ENCODE measurements at regions not wholly inside any gene's neighbourhood (a gene's known extent, or its start where the extent isn't known, plus 50 kb on each side); places are given as distances from the start of the nearest gene placed in this dataset.

DNA sequence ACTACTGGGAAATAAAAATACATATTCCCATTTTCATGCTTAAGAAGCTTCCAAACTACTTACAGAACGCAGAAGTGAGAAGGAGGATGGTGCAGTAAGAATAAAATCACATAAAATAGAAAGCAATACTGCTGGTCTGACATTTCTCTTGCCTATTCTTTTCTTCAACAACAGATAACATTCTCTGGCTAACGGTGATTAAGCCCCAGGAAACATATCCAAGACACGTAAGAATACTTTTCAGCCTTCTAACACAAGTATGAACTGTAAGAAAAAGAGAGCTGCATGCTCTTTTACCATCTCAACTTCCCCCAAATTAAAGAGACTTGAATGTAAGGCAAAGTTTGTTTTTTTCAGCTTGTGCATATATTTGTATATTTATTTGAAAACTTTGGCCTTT is 156.1 kb upstream of the TARS1 start:
- peak; percentile 22 for DNase-seq (ENCODE audit: low read depth, low spot score)

- no peak for DNase-seq (ENCODE audit: low read depth, low spot score)
These were observed 153.5 kb upstream of the TARS1 start for GRCh38 chr5:33287242-33287641.

GRCh38 chr5:33291216-33292000 is 149.4 kb upstream of the TARS1 start:
- no peak for DNase-seq (ENCODE audit: low read depth, low spot score)

DNA sequence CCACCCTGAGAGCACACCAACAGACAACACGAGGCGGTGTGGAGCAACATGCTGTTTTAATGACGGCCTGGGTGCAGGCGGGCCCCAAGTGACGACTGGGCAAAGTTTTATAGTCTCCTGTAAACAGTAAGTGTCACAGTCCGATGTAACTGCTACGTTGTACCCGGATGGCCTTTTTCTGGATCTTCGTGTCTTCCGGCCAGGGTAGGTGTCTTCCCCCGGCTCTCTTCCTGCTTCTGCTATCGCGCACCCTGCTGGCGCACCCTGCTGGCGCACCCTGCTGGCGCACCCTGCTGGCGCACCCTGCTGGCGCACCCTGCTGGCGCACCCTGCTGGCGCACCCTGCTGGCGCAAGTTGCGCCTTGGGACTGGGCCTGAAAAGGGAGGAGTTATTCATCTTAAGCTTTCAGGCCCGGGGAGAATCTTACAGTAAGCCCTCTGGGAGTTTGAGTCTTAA is 143.0 kb upstream of the TARS1 start:
- no peak for DNase-seq (ENCODE audit: low read depth, low spot score)

- DNase-seq (ENCODE audit: low read depth, low spot score) = peak; percentile 69
These were observed 141.1 kb upstream of the TARS1 start for GRCh38 chr5:33299621-33300208.

- DNase-seq (ENCODE audit: low read depth, low spot score) = no peak
These were observed 140.5 kb upstream of the TARS1 start for GRCh38 chr5:33300209-33300742.

- DNase-seq (ENCODE audit: low read depth, low spot score) = no peak
These were observed 137.1 kb upstream of the TARS1 start for GRCh38 chr5:33303579-33304095.

DNA sequence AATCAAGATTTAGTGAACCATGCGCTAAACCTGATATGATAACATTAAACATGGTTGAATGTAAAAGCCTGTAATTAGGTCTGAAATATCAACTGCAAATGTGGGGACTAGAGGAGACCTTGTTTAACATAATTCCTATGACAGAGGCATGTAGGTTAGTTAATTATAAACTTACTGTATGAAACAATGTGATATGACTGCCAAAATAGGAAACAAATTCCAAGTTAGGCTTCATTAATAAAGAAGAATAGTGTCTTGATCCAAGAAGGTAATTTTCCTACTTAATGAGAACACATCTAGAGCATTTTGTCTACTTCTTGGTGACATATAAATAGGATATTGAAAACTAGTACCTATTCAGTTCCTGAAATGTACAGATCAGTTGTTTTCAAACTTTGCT is 136.2 kb upstream of the TARS1 start:
- DNase-seq (ENCODE audit: low read depth, low spot score) = no peak

DNA sequence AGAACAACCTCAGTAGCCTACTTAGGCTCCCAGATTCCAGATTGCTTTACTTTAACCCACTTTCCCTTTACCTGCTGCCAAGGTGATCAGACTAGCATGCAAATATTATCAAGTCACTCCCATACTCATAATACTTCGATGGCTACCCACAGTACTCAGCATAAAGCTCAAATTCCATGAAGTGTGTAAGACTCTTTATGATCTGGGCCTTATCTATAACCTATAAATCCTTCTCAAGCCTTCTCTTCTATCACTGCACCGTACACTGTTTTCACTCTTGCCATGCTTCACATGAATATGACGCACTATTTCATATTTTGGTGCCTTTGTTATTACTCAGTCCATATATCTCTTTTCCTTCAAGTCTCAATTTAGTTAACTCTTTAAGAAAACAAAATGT is 135.2 kb upstream of the TARS1 start:
- no peak for DNase-seq (ENCODE audit: low read depth, low spot score)

DNA sequence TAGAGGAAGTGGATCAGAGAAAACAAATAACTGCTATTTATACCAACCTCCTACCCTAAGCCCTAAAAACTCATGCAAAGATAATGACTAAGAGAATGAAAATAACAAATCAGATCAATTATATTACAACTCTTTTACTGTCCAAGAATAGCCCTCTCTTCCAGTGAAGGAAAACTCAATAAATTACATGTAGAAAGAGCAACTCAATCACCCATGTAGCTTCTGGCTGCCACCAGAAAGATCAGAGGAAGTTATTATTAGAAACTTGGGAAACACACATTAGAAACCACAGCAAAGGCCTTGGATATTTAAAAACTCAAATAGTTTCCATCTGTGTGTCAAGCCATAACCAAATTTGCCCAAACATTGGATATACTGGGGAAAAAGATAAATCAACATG is 134.0 kb upstream of the TARS1 start:
- DNase-seq (ENCODE audit: low read depth, low spot score) = no peak

GRCh38 chr5:33308586-33308985 is 132.2 kb upstream of the TARS1 start:
- no peak for DNase-seq (ENCODE audit: low read depth, low spot score)

DNA sequence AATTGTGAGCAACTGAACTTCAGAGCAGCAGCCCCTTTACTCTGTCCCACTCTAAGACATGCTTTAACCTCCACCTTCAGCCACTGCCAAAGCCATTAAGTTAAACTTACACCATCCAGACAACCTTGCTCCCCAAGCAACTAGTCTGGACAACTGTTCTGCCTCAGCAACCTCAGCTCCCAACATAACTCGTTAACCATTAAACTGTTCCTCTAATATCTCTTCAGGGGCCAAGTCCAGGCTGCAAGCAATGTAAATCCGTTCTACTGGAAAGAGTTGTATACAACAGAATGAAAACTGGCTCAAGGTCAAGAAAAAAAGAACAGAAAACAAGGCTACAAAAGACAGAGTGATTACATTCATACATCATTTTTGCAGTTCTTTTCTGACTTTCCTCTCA is 131.7 kb upstream of the TARS1 start:
- DNase-seq (ENCODE audit: low read depth, low spot score) = no peak

DNA sequence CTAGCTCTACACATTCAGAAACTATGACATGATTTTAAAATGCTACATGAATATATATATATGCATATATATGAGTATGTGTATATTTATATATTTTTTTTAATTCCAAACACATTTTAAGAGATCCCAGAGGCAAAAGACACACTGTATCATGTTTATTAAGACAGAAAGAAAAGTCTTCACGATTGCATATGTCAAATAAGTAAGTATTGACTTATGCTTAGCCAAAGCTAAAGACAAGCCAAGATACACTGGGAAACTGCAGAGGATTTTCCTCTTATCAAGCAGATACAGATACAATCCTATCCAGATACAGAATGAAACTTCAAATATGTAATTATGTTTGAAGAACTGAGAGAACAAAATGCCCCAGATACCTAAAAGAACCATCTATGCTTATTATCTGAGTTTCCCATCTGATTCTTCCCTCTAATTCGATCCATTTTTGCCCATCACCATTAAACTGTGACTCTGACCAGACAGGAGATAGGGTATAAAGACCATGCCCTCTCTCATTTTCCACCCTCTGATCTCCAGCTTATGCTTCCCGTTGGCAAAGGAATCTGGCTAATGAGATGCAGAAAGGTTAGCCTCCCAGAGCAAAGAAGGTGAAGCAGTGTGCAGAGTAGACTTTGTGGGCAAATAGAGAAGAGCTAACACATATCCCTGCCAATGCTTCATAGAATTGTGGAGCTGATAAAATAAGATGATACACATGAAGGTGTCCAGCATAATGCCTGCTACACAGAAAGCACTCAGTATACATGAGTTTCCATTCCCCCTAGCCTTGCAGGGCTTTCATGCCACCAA is 131.0 kb upstream of the TARS1 start:
- no peak for DNase-seq (ENCODE audit: low read depth, low spot score)

GRCh38 chr5:33310451-33310850 is 130.3 kb upstream of the TARS1 start:
- DNase-seq (ENCODE audit: low read depth, low spot score) = peak; percentile 25

GRCh38 chr5:33311893-33312292 is 128.9 kb upstream of the TARS1 start:
- peak; percentile 71 for DNase-seq (ENCODE audit: low read depth, low spot score)

- DNase-seq (ENCODE audit: low read depth, low spot score) = peak; percentile 75
These were observed 127.9 kb upstream of the TARS1 start for GRCh38 chr5:33312571-33313549.

GRCh38 chr5:33315189-33315588 is 125.6 kb upstream of the TARS1 start:
- DNase-seq (ENCODE audit: low read depth, low spot score) = no peak

DNA sequence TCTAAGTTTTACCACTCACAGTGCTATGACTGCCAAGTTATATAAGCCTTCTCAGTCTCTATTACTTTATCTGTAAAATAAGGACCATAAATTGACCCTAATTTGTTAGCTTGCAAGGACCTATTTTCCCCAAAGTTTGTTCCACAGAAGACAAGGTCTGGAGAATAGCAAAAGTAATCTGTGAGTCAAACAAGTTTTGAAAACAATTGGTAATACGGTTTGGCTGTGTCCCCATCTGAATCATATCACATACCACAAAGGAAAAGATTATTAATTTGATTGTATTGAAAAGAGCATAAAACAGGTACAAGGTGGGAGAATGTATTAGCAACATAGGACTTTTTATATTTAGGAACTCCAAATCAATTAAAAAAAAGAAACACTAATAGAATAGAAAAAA is 124.0 kb upstream of the TARS1 start:
- DNase-seq (ENCODE audit: low read depth, low spot score) = no peak

DNA sequence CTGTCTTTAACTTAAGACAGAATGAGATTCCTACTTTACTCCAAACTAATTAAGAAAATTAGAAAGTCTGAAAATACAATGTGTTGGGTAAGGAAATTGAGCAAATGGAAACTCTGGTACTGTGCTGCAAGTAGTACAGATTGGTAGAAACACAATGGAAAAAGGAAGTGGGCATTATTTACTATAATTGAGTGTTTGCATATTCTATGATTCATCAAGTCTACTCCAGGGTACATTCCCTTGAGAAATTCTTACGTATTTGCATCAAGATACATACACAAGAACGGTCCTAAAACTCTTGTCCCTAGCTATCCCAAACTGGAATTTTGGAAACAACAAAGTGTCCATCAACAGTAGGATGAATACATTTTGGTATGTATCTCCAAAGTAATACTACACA is 123.5 kb upstream of the TARS1 start:
- no peak for DNase-seq (ENCODE audit: low read depth, low spot score)

- DNase-seq (ENCODE audit: low read depth, low spot score) = no peak
These were observed 121.6 kb upstream of the TARS1 start for GRCh38 chr5:33319151-33319550.

DNA sequence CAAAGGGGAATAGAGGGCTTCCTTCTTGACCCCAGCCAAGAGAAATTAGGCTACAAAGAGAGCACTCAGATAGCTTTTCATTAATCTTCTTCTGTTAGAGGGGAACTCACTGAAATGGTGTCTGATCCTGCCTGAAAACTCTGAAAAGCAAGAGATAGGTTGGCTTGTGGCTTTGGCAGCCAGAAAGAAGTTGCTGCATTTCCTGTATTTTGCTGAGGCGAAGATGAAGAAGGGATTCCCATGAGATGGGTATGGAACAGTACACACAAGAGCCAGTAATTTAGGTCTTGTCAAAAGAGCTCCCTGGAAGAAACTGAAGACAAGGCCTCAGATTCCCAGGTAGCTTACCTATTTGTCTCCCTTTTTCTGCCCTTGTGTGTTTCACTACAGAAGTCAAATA is 120.9 kb upstream of the TARS1 start:
- no peak for DNase-seq (ENCODE audit: low read depth, low spot score)

Measured in astrocyte of the hippocampus (primary cell).